Natural killer cell (primary cell): ENCODE measurements at regions not wholly inside any gene's neighbourhood (a gene's known extent, or its start where the extent isn't known, plus 50 kb on each side); places are given as distances from the start of the nearest gene placed in this dataset.

Experiments used
- ATAC-seq, 3 donors: fragments of 150-1000 bp in 2 of 3; fragments of 200-7000 bp in 1 of 3; cut with Tn5 transposase; 1 replicate in 1 of 3; 2 replicates in 2 of 3; pipeline ENCODE4 v1.10.0; 2021; ENCODE audit warnings: mild to moderate bottlenecking in 2 of 3, moderate library complexity in 2 of 3
- DNase-seq, 2 donors: peaks; one replicate each; pipeline versions ENCODE4 v3.0.0 to v3.0.0-alpha.2; 2013 to 2021; ENCODE audit warnings: mixed read lengths in 1 of 2
- H3K27ac ChIP-seq: one replicate; pipeline ENCODE4 v1.5.1; 2013; ENCODE audit warnings: mild to moderate bottlenecking, low read length
- H3K27me3 ChIP-seq: one replicate; pipeline ENCODE4 v1.6.1; 2013; ENCODE audit warnings: low read length; ENCODE audit not compliant: control insufficient read depth, insufficient read depth
- H3K36me3 ChIP-seq: one replicate; pipeline ENCODE4 v1.6.1; 2013; ENCODE audit warnings: low read length; ENCODE audit not compliant: control insufficient read depth, insufficient read depth
- H3K4me1 ChIP-seq: one replicate; pipeline ENCODE4 v1.6.1; 2013; ENCODE audit warnings: low read length; ENCODE audit not compliant: control insufficient read depth, insufficient read depth
- H3K4me3 ChIP-seq: one replicate; pipeline ENCODE4 v1.5.1; 2013; ENCODE audit warnings: low read length
- H3K9me3 ChIP-seq: one replicate; pipeline ENCODE4 v1.6.1; 2013; ENCODE audit warnings: low read length; ENCODE audit not compliant: control insufficient read depth, insufficient read depth
- H3K27ac Mint-ChIP-seq, 2 donors: one replicate each; pipeline ENCODE4 v1.8.0; 2022; ENCODE audit warnings: mild to moderate bottlenecking in 2 of 2, mixed read lengths in 2 of 2, moderate library complexity in 1 of 2
- H3K27me3 Mint-ChIP-seq, 2 donors: one replicate each; pipeline ENCODE4 v1.8.0; 2022; ENCODE audit warnings: low read depth in 2 of 2, mixed read lengths in 2 of 2
- H3K36me3 Mint-ChIP-seq: one replicate; pipeline ENCODE4 v1.8.0; 2022; ENCODE audit warnings: mixed read lengths
- H3K4me1 Mint-ChIP-seq, 2 donors: one replicate each; pipeline ENCODE4 v1.8.0; 2022; ENCODE audit warnings: mixed read lengths in 2 of 2
- H3K4me3 Mint-ChIP-seq: one replicate; pipeline ENCODE4 v1.8.0; 2022; ENCODE audit warnings: mild to moderate bottlenecking, moderate library complexity, mixed read lengths
- H3K9me3 Mint-ChIP-seq, 2 donors: one replicate each; pipeline ENCODE4 v1.8.0; 2022; ENCODE audit warnings: mixed read lengths in 2 of 2
- CTCF ChIP-seq: fragments of 200-600 bp; IDR thresholded peaks from one replicate; pipeline ENCODE4 v1.8.0; 2022; ENCODE audit warnings: antibody characterized with exemption
- WGBS: methylation state at CpG from one replicate; pipeline ENCODE4 v1.1.7; 2013; ENCODE audit warnings: missing lambda C conversion rate; ENCODE audit not compliant: insufficient coverage; 5-methylcytosine and 5-hydroxymethylcytosine counted together
- intact Hi-C: fragments of 100-400 bp; cut with micrococcal nuclease; formaldehyde crosslinking; loops from one replicate; pipeline ENCODE4 v1.14.2; 2022

- no peaks in the 10 kb centered on the region for H3K36me3 Mint-ChIP-seq
- 86% methylated on average over 3 of the region's 3 CpGs for WGBS
These were observed 419.9 kb downstream of the NR2F2 start for GRCh38 chr15:96750361-96750760.

DNA sequence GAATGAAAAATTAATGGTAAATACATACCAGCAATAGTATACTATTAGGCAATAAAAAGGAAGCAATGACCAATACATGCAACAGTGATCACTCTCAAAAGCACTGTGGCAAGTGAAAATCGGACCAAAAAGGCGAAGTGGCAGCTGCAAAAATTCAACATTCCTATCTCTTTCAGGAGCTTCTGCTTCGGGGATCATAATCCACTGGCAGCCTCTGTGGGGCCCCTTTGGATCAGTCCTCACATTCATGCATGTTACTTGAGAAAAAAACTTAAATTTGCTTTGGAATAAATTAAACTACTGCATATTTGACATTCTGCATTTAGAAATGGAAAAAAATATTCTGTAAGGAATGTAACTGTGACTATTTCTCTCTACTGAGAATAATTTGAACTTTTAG is 425.6 kb downstream of the NR2F2 start:
- Mint-ChIP-seq H3K36me3 (no peaks in the 10 kb centered on the region), H3K9me3 (peaks cover 3 to 6% of the 10 kb centered on the region in 2 donors), H3K4me1 (no peaks in the 10 kb centered on the region), H3K27me3 (no peaks in the 10 kb centered on the region), H3K4me3 (no peak overlapping the region), H3K27ac (no peak overlapping the region)
- H3K36me3 ChIP-seq = no peaks in the 10 kb centered on the region
- no peak overlapping the region for H3K27ac ChIP-seq
- no peaks in the 10 kb centered on the region for H3K9me3 ChIP-seq
- ATAC-seq (no peak), DNase-seq (no peak)
- 95% methylated on average over 3 of the region's 3 CpGs for WGBS
- intact Hi-C loops = no loop called here
- H3K4me1 ChIP-seq = no peaks in the 10 kb centered on the region
- H3K27me3 ChIP-seq = no peaks in the 10 kb centered on the region
- TF ChIP-seq CTCF = no peak
- H3K4me3 ChIP-seq = no peak overlapping the region

More at GRCh38 chr15:96750361-96750760, 419.9 kb downstream of the NR2F2 start:
- no peak overlapping the region for H3K27ac ChIP-seq
- intact Hi-C loops = no loop called here
- DNase-seq (no peak), ATAC-seq (no peak)
- no peak overlapping the region for H3K4me3 ChIP-seq
- Mint-ChIP-seq H3K4me1 (no peaks in the 10 kb centered on the region), H3K9me3 (peaks cover 2 to 6% of the 10 kb centered on the region in 2 donors), H3K4me3 (no peak overlapping the region), H3K27me3 (peaks cover 4 to 8% of the 10 kb centered on the region in 2 donors), H3K27ac (no peak overlapping the region)
- no peaks in the 10 kb centered on the region for H3K36me3 ChIP-seq
- no peaks in the 10 kb centered on the region for H3K27me3 ChIP-seq
- H3K9me3 ChIP-seq = no peaks in the 10 kb centered on the region
- no peak for TF ChIP-seq CTCF
- H3K4me1 ChIP-seq = no peaks in the 10 kb centered on the region

GRCh38 chr15:96756656-96757055 is 426.2 kb downstream of the NR2F2 start:
- 91% methylated on average over 7 of the region's 15 CpGs for WGBS
- peaks cover 3 to 6% of the 10 kb centered on the region in 2 donors for H3K9me3 Mint-ChIP-seq
- H3K27ac Mint-ChIP-seq = no peak overlapping the region
- intact Hi-C loops = no loop called here
- H3K4me3 Mint-ChIP-seq = no peak overlapping the region
- no peaks in the 10 kb centered on the region for H3K4me1 Mint-ChIP-seq
- TF ChIP-seq CTCF = no peak
- ATAC-seq (no peak), DNase-seq (no peak)
- Histone ChIP-seq H3K27me3 (no peaks in the 10 kb centered on the region), H3K9me3 (no peaks in the 10 kb centered on the region), H3K4me1 (no peaks in the 10 kb centered on the region), H3K4me3 (no peak overlapping the region), H3K27ac (no peak overlapping the region), H3K36me3 (no peaks in the 10 kb centered on the region)
- H3K36me3 Mint-ChIP-seq = no peaks in the 10 kb centered on the region
- no peaks in the 10 kb centered on the region for H3K27me3 Mint-ChIP-seq

DNA sequence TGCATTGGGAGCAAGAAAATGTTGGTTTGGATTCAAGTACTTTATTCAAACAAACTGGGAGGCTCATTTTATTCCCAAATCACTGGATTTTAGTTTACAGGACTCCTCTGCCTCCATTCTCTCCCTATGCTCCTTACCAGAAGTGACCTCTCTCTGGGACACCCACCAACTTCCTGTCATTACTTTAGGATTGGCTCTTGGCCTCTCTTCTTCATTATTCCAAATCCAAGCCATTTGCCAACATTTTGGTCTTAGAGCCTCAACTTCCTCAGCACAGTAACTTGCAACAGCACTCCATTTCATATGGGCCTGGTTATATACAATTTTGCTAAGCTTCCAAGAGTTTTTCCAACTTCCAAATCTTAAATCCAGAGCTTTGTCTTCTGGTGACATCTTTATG is 432.1 kb downstream of the NR2F2 start:
- Mint-ChIP-seq H3K9me3 (peaks cover under 1 to 2% of the 10 kb centered on the region in 2 donors), H3K4me1 (no peaks in the 10 kb centered on the region), H3K27me3 (no peaks in the 10 kb centered on the region), H3K36me3 (no peaks in the 10 kb centered on the region), H3K27ac (no peak overlapping the region), H3K4me3 (no peak overlapping the region)
- no peak overlapping the region for H3K4me3 ChIP-seq
- no peak for ATAC-seq
- intact Hi-C loops = no loop called here
- no peaks in the 10 kb centered on the region for H3K4me1 ChIP-seq
- H3K9me3 ChIP-seq = no peaks in the 10 kb centered on the region
- H3K27me3 ChIP-seq = no peaks in the 10 kb centered on the region
- no peak for TF ChIP-seq CTCF
- H3K36me3 ChIP-seq = no peaks in the 10 kb centered on the region
- no peak for DNase-seq
- no peak overlapping the region for H3K27ac ChIP-seq
